ENCODE measurements at regions not wholly inside any gene's neighbourhood (a gene's known extent, or its start where the extent isn't known, plus 50 kb on each side); places are given as distances from the start of the nearest gene placed in this dataset.

GRCh38 chr9:31674264-31674663 lies 710.2 kb upstream of the ACO1 start:
- intact Hi-C loops (cut with DNase I), result no loop called here
- no peak for DNase-seq
- no peak for ATAC-seq
- H3K27me3 ChIP-seq, result no peaks in the 10 kb centered on the region
- TF ChIP-seq CTCF (IDR thresholded peaks at IDR 0.05), result no peak
- H3K27ac ChIP-seq, result no peak overlapping the region
- no peaks in the 10 kb centered on the region for H3K4me1 ChIP-seq
- H3K36me3 ChIP-seq, result no peaks in the 10 kb centered on the region
- no peak overlapping the region for H3K4me3 ChIP-seq
- no peaks in the 10 kb centered on the region for H3K9me3 ChIP-seq

- no peak for TF ChIP-seq CTCF (IDR thresholded peaks at IDR 0.05)
- intact Hi-C loops (cut with DNase I), result no loop called here
- Histone ChIP-seq H3K4me1 (no peaks in the 10 kb centered on the region), H3K27me3 (no peaks in the 10 kb centered on the region), H3K27ac (no peak overlapping the region), H3K9me3 (no peaks in the 10 kb centered on the region), H3K36me3 (no peaks in the 10 kb centered on the region), H3K4me3 (no peak overlapping the region)
- no peak for ATAC-seq
- DNase-seq, result no peak
Observed at GRCh38 chr9:31677415-31677814, 707.0 kb upstream of the ACO1 start.

- intact Hi-C loops (cut with DNase I), result no loop called here
- no peak for ATAC-seq
Observed at GRCh38 chr9:31677877-31678276, 706.6 kb upstream of the ACO1 start.

GRCh38 chr9:31683116-31683515 lies 701.3 kb upstream of the ACO1 start:
- Histone ChIP-seq H3K27ac (no peak overlapping the region), H3K9me3 (no peaks in the 10 kb centered on the region), H3K4me1 (no peaks in the 10 kb centered on the region), H3K4me3 (no peak overlapping the region), H3K36me3 (no peaks in the 10 kb centered on the region), H3K27me3 (no peaks in the 10 kb centered on the region)
- DNase-seq (no peak), ATAC-seq (no peak)
- no peak for TF ChIP-seq CTCF (IDR thresholded peaks at IDR 0.05)
- intact Hi-C loops (cut with DNase I), result no loop called here

More at GRCh38 chr9:31677877-31678276, 706.6 kb upstream of the ACO1 start:
- no peak overlapping the region for H3K4me3 ChIP-seq
- no peaks in the 10 kb centered on the region for H3K4me1 ChIP-seq
- no peaks in the 10 kb centered on the region for H3K27me3 ChIP-seq
- no peaks in the 10 kb centered on the region for H3K9me3 ChIP-seq
- no peak for TF ChIP-seq CTCF (IDR thresholded peaks at IDR 0.05)
- H3K36me3 ChIP-seq, result no peaks in the 10 kb centered on the region
- DNase-seq, result no peak
- H3K27ac ChIP-seq, result no peak overlapping the region

- no peaks in the 10 kb centered on the region for H3K36me3 ChIP-seq
- H3K4me3 ChIP-seq, result no peak overlapping the region
- ATAC-seq (no peak), DNase-seq (no peak)
- intact Hi-C loops (cut with DNase I), result no loop called here
- H3K9me3 ChIP-seq, result no peaks in the 10 kb centered on the region
- H3K27me3 ChIP-seq, result no peaks in the 10 kb centered on the region
- TF ChIP-seq CTCF (IDR thresholded peaks at IDR 0.05), result no peak
- no peak overlapping the region for H3K27ac ChIP-seq
- H3K4me1 ChIP-seq, result no peaks in the 10 kb centered on the region
Observed at GRCh38 chr9:31697956-31698355, 686.5 kb upstream of the ACO1 start.
